ENCODE measurements at regions not wholly inside any gene's neighbourhood (a gene's known extent, or its start where the extent isn't known, plus 50 kb on each side); places are given as distances from the start of the nearest gene placed in this dataset.

GRCh38 chr13:84668637-84669036, 786.4 kb upstream of the SLITRK1 start:
- no peak for TF ChIP-seq EZH2 (IDR thresholded peaks at IDR 0.05; ENCODE audit: insufficient read depth, poor library complexity, severe bottlenecking)
- no peak for TF ChIP-seq EZH2phosphoT487 (IDR thresholded peaks at IDR 0.05; ENCODE audit: insufficient read depth, low read depth)
